ENCODE measurements at regions not wholly inside any gene's neighbourhood (a gene's known extent, or its start where the extent isn't known, plus 50 kb on each side); places are given as distances from the start of the nearest gene placed in this dataset.

- H3K79me2 ChIP-seq (ENCODE audit: low read length), result no peaks in the 10 kb centered on the region
- H3K9me2 ChIP-seq (replicated peaks; ENCODE audit: insufficient read depth, low read length), result no peaks in the 10 kb centered on the region
- H3K27me3 ChIP-seq (replicated peaks; ENCODE audit: insufficient read depth, low read length), result no peaks in the 10 kb centered on the region
- H3F3A ChIP-seq (ENCODE audit: insufficient read depth, low read length), result no peaks in the 10 kb centered on the region
- H3K9me3 ChIP-seq (replicated peaks; ENCODE audit: insufficient read depth, low read length), result no peaks in the 10 kb centered on the region
- H3K36me3 ChIP-seq (replicated peaks; ENCODE audit: insufficient read depth, low read length), result no peaks in the 10 kb centered on the region
- H3K9ac ChIP-seq (ENCODE audit: low read length), result no peak overlapping the region
- H3K27ac ChIP-seq (ENCODE audit: low read length), result no peak overlapping the region
- H3K4me1 ChIP-seq (ENCODE audit: low read length), result no peaks in the 10 kb centered on the region
- TF ChIP-seq CTCF (IDR thresholded peaks at IDR 0.05; ENCODE audit: low read length) (no peak), EZH2phosphoT487 (IDR thresholded peaks at IDR 0.05; ENCODE audit: low read length) (no peak), EZH2 (optimal IDR thresholded peaks at IDR 0.05; ENCODE audit: low read depth, low read length) (no peak)
- H3K4me2 ChIP-seq (ENCODE audit: low read depth, low read length), result no peak overlapping the region
- no peak for DNase-seq
- no peak overlapping the region for H2AFZ ChIP-seq (ENCODE audit: low read length)
- no peak overlapping the region for H3K4me3 ChIP-seq (ENCODE audit: low read length)
- H4K20me1 ChIP-seq (ENCODE audit: insufficient read depth, low read length), result no peaks in the 10 kb centered on the region
These were observed 130.1 kb upstream of the SYN3 start for GRCh38 chr22:33188326-33188725.

GRCh38 chr22:33186816-33187215 is 128.6 kb upstream of the SYN3 start:
- no peaks in the 10 kb centered on the region for H4K20me1 ChIP-seq (ENCODE audit: insufficient read depth, low read length)

GRCh38 chr22:33180356-33180755 is 122.2 kb upstream of the SYN3 start:
- no peaks in the 10 kb centered on the region for H3K36me3 ChIP-seq (replicated peaks; ENCODE audit: insufficient read depth, low read length)
- TF ChIP-seq EZH2 (optimal IDR thresholded peaks at IDR 0.05; ENCODE audit: low read depth, low read length) (no peak), CTCF (IDR thresholded peaks at IDR 0.05; ENCODE audit: low read length) (no peak), EZH2phosphoT487 (IDR thresholded peaks at IDR 0.05; ENCODE audit: low read length) (no peak)
- H3F3A ChIP-seq (ENCODE audit: insufficient read depth, low read length), result no peaks in the 10 kb centered on the region
- H4K20me1 ChIP-seq (ENCODE audit: insufficient read depth, low read length), result no peaks in the 10 kb centered on the region
- no peaks in the 10 kb centered on the region for H3K79me2 ChIP-seq (ENCODE audit: low read length)
- DNase-seq, result no peak
- H2AFZ ChIP-seq (ENCODE audit: low read length), result no peak overlapping the region
- no peaks in the 10 kb centered on the region for H3K9me3 ChIP-seq (replicated peaks; ENCODE audit: insufficient read depth, low read length)
- no peaks in the 10 kb centered on the region for H3K9me2 ChIP-seq (replicated peaks; ENCODE audit: insufficient read depth, low read length)
- H3K4me3 ChIP-seq (ENCODE audit: low read length), result no peak overlapping the region
- H3K4me2 ChIP-seq (ENCODE audit: low read depth, low read length), result no peak overlapping the region
- no peaks in the 10 kb centered on the region for H3K27me3 ChIP-seq (replicated peaks; ENCODE audit: insufficient read depth, low read length)
- H3K9ac ChIP-seq (ENCODE audit: low read length), result no peak overlapping the region
- H3K27ac ChIP-seq (ENCODE audit: low read length), result no peak overlapping the region
- no peaks in the 10 kb centered on the region for H3K4me1 ChIP-seq (ENCODE audit: low read length)

More at GRCh38 chr22:33186816-33187215, 128.6 kb upstream of the SYN3 start:
- Histone ChIP-seq H2AFZ (ENCODE audit: low read length) (no peak overlapping the region), H3K9ac (ENCODE audit: low read length) (no peak overlapping the region), H3K27me3 (replicated peaks; ENCODE audit: insufficient read depth, low read length) (no peaks in the 10 kb centered on the region), H3K79me2 (ENCODE audit: low read length) (no peaks in the 10 kb centered on the region), H3K4me3 (ENCODE audit: low read length) (no peak overlapping the region), H3K4me1 (ENCODE audit: low read length) (no peaks in the 10 kb centered on the region), H3F3A (ENCODE audit: insufficient read depth, low read length) (no peaks in the 10 kb centered on the region), H3K36me3 (replicated peaks; ENCODE audit: insufficient read depth, low read length) (no peaks in the 10 kb centered on the region), H3K9me3 (replicated peaks; ENCODE audit: insufficient read depth, low read length) (no peaks in the 10 kb centered on the region), H3K4me2 (ENCODE audit: low read depth, low read length) (no peak overlapping the region), H3K27ac (ENCODE audit: low read length) (no peak overlapping the region), H3K9me2 (replicated peaks; ENCODE audit: insufficient read depth, low read length) (no peaks in the 10 kb centered on the region)
- no peak for DNase-seq
- TF ChIP-seq EZH2phosphoT487 (IDR thresholded peaks at IDR 0.05; ENCODE audit: low read length), result no peak
- TF ChIP-seq EZH2 (optimal IDR thresholded peaks at IDR 0.05; ENCODE audit: low read depth, low read length), result no peak
- no peak for TF ChIP-seq CTCF (IDR thresholded peaks at IDR 0.05; ENCODE audit: low read length)

Data from MM.1S (cell line).